Activated CD8-positive, alpha-beta T cell treated with anti-CD3 and anti-CD28 coated beads for 36 hours (primary cell): ENCODE measurements at regions not wholly inside any gene's neighbourhood (a gene's known extent, or its start where the extent isn't known, plus 50 kb on each side); places are given as distances from the start of the nearest gene placed in this dataset.
"Not testable (repeated sequence)": the region's sequence is repeated elsewhere in the genome, so short reads cannot be mapped to it uniquely, and the experiment has no call there.

Experiments
- ATAC-seq: fragments of 200-7000 bp; cut with Tn5 transposase; one replicate; pipeline ENCODE4 v1.10.0; 2021; ENCODE audit warnings: mild to moderate bottlenecking, moderate library complexity
- CTCF ChIA-PET: fragments of 350-600 bp; sonication (Branson Sonifier 250); formaldehyde crosslinking; loops from one replicate; lab custom pipeline; 2021; ENCODE audit warnings: antibody characterized with exemption; lab: Charles Lee
- POLR2A ChIA-PET: fragments of 350-600 bp; sonication (Branson Sonifier 250); formaldehyde crosslinking; loops from one replicate; lab custom pipeline; 2021; ENCODE audit warnings: antibody characterized with exemption; lab: Charles Lee
- DNase-seq: peaks from one replicate; pipeline ENCODE4 v3.0.0-alpha.2; 2020
- H3K27ac Mint-ChIP-seq: one replicate; pipeline ENCODE4 v1.8.0; 2021; ENCODE audit warnings: mild to moderate bottlenecking, mixed read lengths
- H3K27me3 Mint-ChIP-seq: one replicate; pipeline ENCODE4 v1.8.0; 2021; ENCODE audit warnings: mixed read lengths
- H3K36me3 Mint-ChIP-seq: one replicate; pipeline ENCODE4 v1.8.0; 2021; ENCODE audit warnings: low read depth, mixed read lengths
- H3K4me1 Mint-ChIP-seq: one replicate; pipeline ENCODE4 v1.8.0; 2021; ENCODE audit warnings: low read depth, mixed read lengths
- H3K4me3 Mint-ChIP-seq: one replicate; pipeline ENCODE4 v1.8.0; 2021; ENCODE audit warnings: mild to moderate bottlenecking, moderate library complexity, mixed read lengths
- H3K9me3 Mint-ChIP-seq: one replicate; pipeline ENCODE4 v1.8.0; 2021; ENCODE audit warnings: mixed read lengths
- CTCF ChIP-seq: fragments of 200-600 bp; IDR thresholded peaks from one replicate; pipeline ENCODE4 v1.8.0; 2022; ENCODE audit warnings: antibody characterized with exemption, mild to moderate bottlenecking
- intact Hi-C: fragments of 100-400 bp; cut with micrococcal nuclease; formaldehyde crosslinking; loops from one replicate; pipeline ENCODE4 v1.10.0; 2022

- ChIA-PET CTCF (no interaction called here), POLR2A (no interaction called here)
- ATAC-seq (no peak), DNase-seq (no peak)
- no peaks in the 10 kb centered on the region for H3K36me3 Mint-ChIP-seq
- peaks cover 11% of the 10 kb centered on the region for H3K9me3 Mint-ChIP-seq
- H3K4me3 Mint-ChIP-seq = no peak overlapping the region
- no peak for TF ChIP-seq CTCF
- H3K4me1 Mint-ChIP-seq = no peaks in the 10 kb centered on the region
- intact Hi-C loops = no loop called here
- no peak overlapping the region for H3K27ac Mint-ChIP-seq
- no peaks in the 10 kb centered on the region for H3K27me3 Mint-ChIP-seq
Measured at GRCh38 chr6:141953072-141953471, 179.7 kb upstream of the GJE1 start.

GRCh38 chr6:141946502-141946901, 186.2 kb upstream of the GJE1 start:
- ATAC-seq (no peak), DNase-seq (no peak)
- H3K4me1 Mint-ChIP-seq = no peaks in the 10 kb centered on the region
- intact Hi-C loops = no loop called here
- H3K9me3 Mint-ChIP-seq = peaks cover 27% of the 10 kb centered on the region
- no peak for TF ChIP-seq CTCF
- ChIA-PET POLR2A (no interaction called here), CTCF (no interaction called here)
- no peaks in the 10 kb centered on the region for H3K27me3 Mint-ChIP-seq
- no peak overlapping the region for H3K27ac Mint-ChIP-seq
- no peak overlapping the region for H3K4me3 Mint-ChIP-seq
- H3K36me3 Mint-ChIP-seq = peaks cover 2% of the 10 kb centered on the region

GRCh38 chr6:141938664-141939063, 194.1 kb upstream of the GJE1 start:
- no peak for DNase-seq
- no peak for ATAC-seq
- CTCF ChIA-PET = no interaction called here

GRCh38 chr6:141932685-141933084, 200.0 kb upstream of the GJE1 start:
- TF ChIP-seq CTCF = no peak
- no peaks in the 10 kb centered on the region for H3K36me3 Mint-ChIP-seq
- no peak overlapping the region for H3K27ac Mint-ChIP-seq
- POLR2A ChIA-PET = no interaction called here
- no peaks in the 10 kb centered on the region for H3K4me1 Mint-ChIP-seq
- CTCF ChIA-PET = no interaction called here
- ATAC-seq (no peak), DNase-seq (no peak)
- H3K4me3 Mint-ChIP-seq = no peak overlapping the region
- no peaks in the 10 kb centered on the region for H3K9me3 Mint-ChIP-seq
- H3K27me3 Mint-ChIP-seq = peaks cover 4% of the 10 kb centered on the region
- intact Hi-C loops = no loop called here

More at GRCh38 chr6:141938664-141939063, 194.1 kb upstream of the GJE1 start:
- Mint-ChIP-seq H3K9me3 (peaks cover 20% of the 10 kb centered on the region), H3K36me3 (peaks cover 2% of the 10 kb centered on the region), H3K4me1 (no peaks in the 10 kb centered on the region), H3K4me3 (no peak overlapping the region), H3K27ac (no peak overlapping the region), H3K27me3 (peaks cover 4% of the 10 kb centered on the region)
- intact Hi-C loops = no loop called here
- no peak for TF ChIP-seq CTCF
- POLR2A ChIA-PET = no interaction called here

- H3K9me3 Mint-ChIP-seq, CTCF ChIA-PET, H3K4me1 Mint-ChIP-seq, intact Hi-C loops, H3K36me3 Mint-ChIP-seq, H3K27ac Mint-ChIP-seq, DNase-seq, H3K4me3 Mint-ChIP-seq, H3K27me3 Mint-ChIP-seq, POLR2A ChIA-PET: not testable (repeated sequence)
- peak; percentile 53 for ATAC-seq
Measured at GRCh38 chr6:141926200-141926900, 206.4 kb upstream of the GJE1 start.
